SK-N-MC (cell line): ENCODE measurements at regions not wholly inside any gene's neighbourhood (a gene's known extent, or its start where the extent isn't known, plus 50 kb on each side); places are given as distances from the start of the nearest gene placed in this dataset.

ENCODE experiments used
- EZH2 ChIP-seq: fragments of 200-600 bp; sonication (generic); IDR thresholded peaks from one replicate; pipeline ENCODE4 v1.6.1; 2017; ENCODE audit warnings: antibody characterized with exemption
- FOXP2 ChIP-seq: optimal IDR thresholded peaks from 2 replicates; pipeline ENCODE3; 2011; ENCODE audit warnings: mild to moderate bottlenecking, moderate library complexity; ENCODE audit not compliant: insufficient read depth; ENCODE audit errors: extremely low read length, control extremely low read depth
- POLR2AphosphoS5 ChIP-seq: IDR thresholded peaks from 2 replicates; pipeline ENCODE4 v1.6.1; 2012; ENCODE audit warnings: mild to moderate bottlenecking, low read depth, low read length, borderline replicate concordance

GRCh38 chr3:80259736-80260135 lies 491.9 kb upstream of the ROBO1 start:
- TF ChIP-seq POLR2AphosphoS5 (no peak), EZH2 (no peak), FOXP2 (no peak)
